ENCODE measurements at regions not wholly inside any gene's neighbourhood (a gene's known extent, or its start where the extent isn't known, plus 50 kb on each side); places are given as distances from the start of the nearest gene placed in this dataset.

GRCh38 chr6:97995158-97995557 lies 712.1 kb upstream of the MMS22L start:
- H3K4me3 ChIP-seq (ENCODE audit: low read depth, low read length): no peak overlapping the region
- TF ChIP-seq CTCF (IDR thresholded peaks at IDR 0.05; ENCODE audit: low read depth, low read length): no peak

GRCh38 chr6:98002678-98003077 lies 719.7 kb upstream of the MMS22L start:
- no peak for TF ChIP-seq CTCF (IDR thresholded peaks at IDR 0.05; ENCODE audit: low read depth, low read length)
- no peak overlapping the region for H3K4me3 ChIP-seq (ENCODE audit: low read depth, low read length)

- no peak overlapping the region for H3K4me3 ChIP-seq (ENCODE audit: low read depth, low read length)
- no peak for TF ChIP-seq CTCF (IDR thresholded peaks at IDR 0.05; ENCODE audit: low read depth, low read length)
These were observed 731.6 kb upstream of the MMS22L start for GRCh38 chr6:98014442-98015201.

- no peak overlapping the region for H3K4me3 ChIP-seq (ENCODE audit: low read depth, low read length)
- TF ChIP-seq CTCF (IDR thresholded peaks at IDR 0.05; ENCODE audit: low read depth, low read length): no peak
These were observed 733.5 kb upstream of the MMS22L start for GRCh38 chr6:98016565-98016964.

- no peak for TF ChIP-seq CTCF (IDR thresholded peaks at IDR 0.05; ENCODE audit: low read depth, low read length)
- H3K4me3 ChIP-seq (ENCODE audit: low read depth, low read length): no peak overlapping the region
These were observed 737.2 kb upstream of the MMS22L start for GRCh38 chr6:98020222-98020621.

GRCh38 chr6:98024359-98024758 lies 741.3 kb upstream of the MMS22L start:
- TF ChIP-seq CTCF (IDR thresholded peaks at IDR 0.05; ENCODE audit: low read depth, low read length): no peak
- no peak overlapping the region for H3K4me3 ChIP-seq (ENCODE audit: low read depth, low read length)

- no peak overlapping the region for H3K4me3 ChIP-seq (ENCODE audit: low read depth, low read length)
- TF ChIP-seq CTCF (IDR thresholded peaks at IDR 0.05; ENCODE audit: low read depth, low read length): no peak
These were observed 744.9 kb upstream of the MMS22L start for GRCh38 chr6:98027898-98028297.

Data from WI38 (cell line).